GM21723 (cell line): ENCODE measurements at regions not wholly inside any gene's neighbourhood (a gene's known extent, or its start where the extent isn't known, plus 50 kb on each side); places are given as distances from the start of the nearest gene placed in this dataset.

Experiments used
- ATAC-seq: cut with Tn5 transposase; IDR thresholded peaks from one replicate; pipeline ENCODE4 v1.9.1; 2021; ENCODE audit warnings: mild to moderate bottlenecking, moderate library complexity; ENCODE audit not compliant: unreplicated experiment

DNA sequence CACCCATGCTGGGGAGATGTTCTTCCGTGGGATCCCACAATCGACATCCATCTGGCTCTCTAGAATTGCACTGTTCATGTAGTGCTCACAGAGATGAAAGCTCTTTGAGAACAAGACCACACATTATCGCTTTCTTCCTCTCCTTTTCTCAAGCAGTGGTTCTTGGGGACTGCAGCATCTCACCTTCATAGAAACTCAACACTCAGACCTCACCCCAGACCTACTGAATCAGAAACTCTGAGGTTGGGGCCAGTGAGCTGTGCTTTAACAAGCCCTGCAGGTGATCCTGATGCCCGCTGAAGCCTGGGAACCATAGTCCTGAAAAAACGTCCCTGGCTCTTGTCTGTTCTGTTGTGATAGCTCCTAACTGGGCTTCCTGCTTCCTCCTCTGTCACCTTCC is 251.3 kb upstream of the FGGY start:
- ATAC-seq: no peak

DNA sequence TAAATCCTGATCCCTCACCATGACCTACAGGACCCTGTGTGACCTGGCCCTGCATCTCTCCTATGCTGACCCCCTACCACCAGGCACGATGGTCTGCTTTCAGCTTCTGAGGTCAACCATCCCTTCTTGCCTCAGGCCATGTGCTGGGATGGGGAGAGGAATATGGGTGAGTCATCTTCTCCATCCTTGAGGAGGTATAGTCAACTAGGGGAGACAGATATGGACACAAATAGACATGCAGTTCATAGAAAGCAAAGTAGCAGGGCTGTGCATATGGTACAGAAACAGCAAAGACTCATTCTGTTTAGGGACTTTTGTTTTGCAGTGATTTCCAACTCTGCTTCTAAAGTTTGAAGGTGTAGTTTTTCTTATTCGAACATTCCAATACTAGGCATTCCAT is 250.8 kb upstream of the FGGY start:
- peak; percentile 15 for ATAC-seq

DNA sequence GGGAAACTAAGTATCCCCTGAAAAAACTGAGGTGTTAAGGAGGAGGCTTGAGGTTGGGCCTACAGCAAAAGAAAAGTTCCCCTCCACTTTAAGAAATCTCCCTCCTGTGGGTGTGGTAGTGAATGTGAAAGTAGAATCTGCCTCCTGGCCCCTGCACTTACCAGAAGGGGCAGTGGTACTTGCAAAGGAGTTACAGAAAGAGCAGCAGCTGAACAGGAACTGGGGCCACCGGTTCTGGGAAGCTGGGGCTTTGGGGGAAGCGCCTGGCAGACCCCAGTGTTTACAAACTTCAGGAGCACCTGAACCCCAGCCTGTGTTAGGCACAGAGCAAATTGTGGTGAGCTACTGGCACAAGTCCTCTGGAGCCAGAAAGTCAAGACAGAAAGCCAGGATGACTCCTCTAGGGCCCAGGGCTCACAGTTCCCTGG is 250.2 kb upstream of the FGGY start:
- peak; percentile 98 for ATAC-seq

DNA sequence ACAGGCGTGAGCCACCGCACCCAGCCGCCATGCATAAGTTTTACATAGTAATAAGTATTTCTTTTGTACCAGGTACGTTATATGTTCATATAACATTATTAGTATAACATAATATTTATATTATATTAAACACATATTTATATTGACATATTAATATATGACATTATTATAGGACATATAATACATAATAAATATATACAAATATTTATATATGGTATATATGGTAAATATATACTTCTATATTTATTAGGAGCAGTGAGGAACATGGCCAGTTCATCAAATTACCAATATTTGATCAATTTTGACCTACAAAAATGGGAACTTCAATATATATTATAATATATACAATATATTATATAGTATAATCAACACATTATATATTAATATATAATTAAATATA is 245.9 kb upstream of the FGGY start:
- ATAC-seq: no peak

DNA sequence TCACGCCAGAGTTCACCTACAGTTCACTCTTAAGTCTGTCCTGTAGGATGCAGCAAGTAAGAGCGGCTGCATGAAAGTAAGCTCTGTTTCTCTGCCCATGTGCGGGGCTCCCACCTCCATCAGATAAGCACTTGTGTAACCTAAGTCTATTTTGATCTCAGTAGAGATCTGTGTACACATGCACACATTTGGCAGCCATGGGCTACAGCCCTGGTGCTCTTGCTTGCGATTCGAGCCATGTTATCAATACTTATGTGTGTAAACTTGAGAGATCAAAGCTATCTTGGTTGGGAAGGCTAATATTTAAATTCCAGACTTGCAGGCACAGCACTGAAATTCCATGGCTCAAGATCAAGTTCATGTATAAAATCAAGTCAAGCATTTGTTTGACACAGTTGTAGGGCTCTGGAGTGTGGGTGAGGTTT is 244.7 kb upstream of the FGGY start:
- no peak for ATAC-seq

DNA sequence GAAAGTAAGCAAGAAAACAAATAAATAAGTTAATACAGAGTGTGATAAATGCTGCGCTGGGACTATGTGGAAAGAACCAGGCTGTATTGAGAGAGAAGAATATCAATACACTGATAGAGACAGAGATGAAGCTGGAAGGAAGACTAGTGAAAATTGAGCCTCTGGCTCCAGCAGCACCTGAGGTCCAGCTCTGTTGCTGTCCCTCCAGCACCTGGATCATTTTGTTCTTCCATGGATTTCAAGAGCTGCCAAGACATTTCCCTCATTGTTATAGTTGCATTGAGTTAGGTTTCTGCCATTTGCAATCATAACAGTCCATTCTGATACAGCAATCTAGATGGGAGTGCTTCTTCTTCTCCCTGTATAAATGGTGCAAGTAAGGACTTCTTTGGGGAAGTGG is 242.7 kb upstream of the FGGY start:
- ATAC-seq: no peak

DNA sequence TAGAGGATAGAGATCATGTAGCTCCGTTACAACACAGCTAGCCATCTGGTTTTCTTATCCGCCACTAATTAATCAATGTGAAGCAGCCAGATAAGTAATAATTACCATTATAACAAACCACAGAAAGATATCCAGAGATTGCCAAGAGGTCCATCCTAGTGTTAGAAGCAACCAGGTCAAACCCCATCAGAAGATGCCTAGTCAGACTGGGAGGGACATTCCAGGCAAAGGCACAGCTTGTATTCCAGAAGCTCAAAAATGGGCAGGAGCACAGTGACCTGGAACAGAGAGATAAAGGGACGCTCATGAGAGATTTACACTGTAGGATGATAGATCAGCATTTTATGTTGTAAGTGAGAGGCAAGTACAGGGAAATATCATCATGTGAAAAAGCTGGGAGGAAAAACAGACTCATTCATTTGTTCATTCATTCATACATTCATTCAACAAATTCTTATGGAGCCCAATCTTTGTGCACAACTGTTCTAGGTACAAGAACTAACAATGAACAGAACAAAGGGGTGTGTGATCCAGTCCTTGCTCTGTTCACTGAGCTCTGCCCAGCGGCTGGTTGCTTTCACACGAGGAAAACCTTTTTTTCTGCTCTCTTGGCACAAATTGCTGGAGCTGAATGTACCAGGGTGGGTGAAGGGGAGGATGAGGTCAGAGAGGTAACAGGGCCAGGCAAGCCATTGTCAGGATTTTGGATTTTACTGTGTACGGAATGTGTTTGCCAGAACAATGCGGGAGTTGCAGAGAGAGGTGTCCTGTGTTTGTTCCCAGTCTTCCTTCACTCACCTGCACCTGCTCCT is 240.8 kb upstream of the FGGY start:
- no peak for ATAC-seq

DNA sequence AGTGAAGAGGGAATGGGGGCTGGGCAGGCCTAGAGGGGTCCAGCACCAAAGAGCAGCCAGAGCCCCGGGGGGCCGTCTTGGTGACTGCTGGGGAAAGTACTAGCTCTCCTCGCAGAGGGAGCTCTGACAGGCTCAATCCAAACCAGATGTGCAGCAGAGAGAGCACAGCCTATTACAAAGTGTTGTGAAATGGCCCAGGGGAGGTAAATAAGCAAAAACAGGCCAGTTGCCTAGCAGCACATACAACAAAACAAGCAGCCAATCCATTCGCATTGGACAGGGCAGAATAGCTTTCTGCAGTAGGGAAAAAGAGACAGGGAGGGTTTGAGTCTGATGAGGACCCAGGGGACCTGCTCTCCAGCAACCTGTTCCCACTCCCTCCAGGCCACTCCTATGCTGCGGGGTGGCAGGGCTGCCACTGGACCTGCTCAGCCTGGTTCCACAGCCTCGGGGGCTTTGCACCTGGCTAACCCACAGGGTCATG is 239.6 kb upstream of the FGGY start:
- ATAC-seq: no peak

DNA sequence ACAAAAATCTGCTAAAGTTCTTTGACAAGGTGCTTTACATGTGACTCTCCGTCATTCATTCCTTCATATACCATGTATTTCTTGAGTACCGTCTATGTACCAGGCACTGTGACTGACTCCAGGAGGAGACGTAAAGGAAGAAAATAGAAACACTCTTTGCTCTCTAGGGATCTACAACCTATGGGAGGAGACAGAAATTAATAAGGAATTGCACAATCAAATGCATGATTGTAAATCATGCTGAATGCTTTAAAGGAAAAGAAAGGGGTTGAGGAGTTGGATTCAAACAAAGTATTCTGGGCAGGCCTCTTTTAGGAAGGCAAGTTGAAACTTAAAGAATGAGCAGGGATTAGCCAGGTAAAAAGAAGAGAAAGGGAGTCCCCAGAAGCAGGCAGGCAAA is 239.1 kb upstream of the FGGY start:
- ATAC-seq: no peak

DNA sequence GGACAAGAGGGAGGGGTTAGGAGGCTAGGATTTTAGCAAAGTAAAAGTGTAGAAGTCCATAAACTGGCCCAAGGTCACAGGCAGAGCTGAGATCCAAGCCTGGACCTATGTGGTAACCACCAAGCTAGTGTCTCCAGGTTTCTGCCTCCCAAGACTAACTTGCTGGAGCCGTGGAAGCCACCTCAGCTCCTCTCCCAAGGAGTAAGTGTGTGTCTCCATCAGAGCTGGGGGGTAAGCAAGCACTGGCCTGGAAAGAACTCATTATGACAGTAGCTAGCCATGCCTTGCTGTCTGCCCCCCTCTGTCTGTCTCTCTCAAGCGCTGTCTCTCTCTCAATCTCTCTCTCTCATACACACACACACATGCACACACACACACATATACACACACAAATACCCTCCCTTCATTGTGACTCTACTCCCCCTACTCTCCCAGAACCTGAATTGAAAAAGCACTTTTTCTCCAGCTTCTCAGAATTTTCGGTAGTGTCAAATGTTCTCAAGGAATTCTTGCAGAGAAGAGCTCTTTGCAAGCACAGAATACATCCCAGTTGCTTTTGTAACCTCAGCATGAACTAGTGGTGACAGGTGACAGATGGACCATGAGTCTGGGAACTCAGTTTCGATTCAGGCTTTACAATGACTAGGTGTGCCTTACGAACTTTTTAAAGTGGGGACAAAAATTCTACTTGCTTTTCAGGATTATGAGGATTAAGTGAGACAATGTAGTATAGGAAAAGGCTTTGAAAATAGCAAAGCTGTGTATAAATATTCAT is 238.0 kb upstream of the FGGY start:
- no peak for ATAC-seq

DNA sequence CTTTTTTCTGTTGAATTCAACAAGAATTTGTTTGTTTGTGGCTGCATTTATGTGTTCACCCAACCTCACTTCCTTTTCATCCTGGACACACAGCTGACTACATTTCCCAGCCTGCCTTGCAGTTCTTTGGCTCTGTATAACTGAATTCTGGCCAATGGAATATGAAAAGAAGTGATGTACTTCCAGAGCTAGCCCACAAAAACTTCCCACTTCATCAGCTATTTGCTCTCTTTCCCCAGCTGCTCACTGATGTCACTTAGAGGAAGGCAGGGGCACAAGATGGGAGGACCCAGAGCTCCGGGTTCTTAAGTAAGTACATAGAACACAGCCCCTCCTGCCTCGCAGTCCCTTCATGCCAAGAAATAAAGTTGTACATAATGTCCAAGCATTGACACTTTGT is 235.0 kb upstream of the FGGY start:
- no peak for ATAC-seq

DNA sequence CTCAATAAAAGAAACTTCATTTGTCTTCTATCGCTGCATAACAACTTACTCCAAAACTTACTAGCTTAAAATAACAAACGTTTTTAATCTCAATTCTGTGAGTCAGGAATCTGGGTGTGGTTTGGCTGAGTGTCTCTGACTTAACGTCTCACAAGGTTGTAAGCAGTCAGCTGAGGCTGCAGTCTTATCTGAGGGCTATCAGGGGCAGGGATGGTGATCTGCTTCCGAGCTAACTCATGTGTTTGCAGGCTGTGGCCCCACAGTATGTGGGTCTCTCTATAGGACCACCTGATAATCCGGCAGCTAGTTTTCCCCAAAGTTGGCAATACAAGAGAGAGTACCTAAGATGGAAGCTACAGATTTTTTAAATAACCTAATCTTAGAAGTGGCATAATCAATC is 234.2 kb upstream of the FGGY start:
- no peak for ATAC-seq

DNA sequence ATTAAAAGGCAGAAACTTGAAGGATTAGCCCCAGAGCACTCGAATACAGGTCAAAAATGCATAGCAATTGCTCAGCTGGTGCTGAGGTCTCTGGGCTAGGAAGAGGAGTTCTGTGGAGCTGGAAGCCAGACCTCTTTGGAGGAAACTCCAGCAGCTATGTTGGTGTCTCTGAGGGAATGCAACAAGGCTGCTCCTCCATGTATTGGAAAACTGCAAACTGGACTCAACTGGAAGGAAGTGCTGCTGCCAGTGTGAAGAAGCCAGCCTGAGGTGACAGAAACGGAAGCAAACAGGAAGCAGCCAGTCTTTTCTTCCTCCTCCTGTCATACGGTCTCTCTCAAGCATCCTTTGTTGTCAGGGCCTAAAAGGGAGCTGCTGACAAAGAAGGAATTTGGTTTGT is 233.4 kb upstream of the FGGY start:
- no peak for ATAC-seq

DNA sequence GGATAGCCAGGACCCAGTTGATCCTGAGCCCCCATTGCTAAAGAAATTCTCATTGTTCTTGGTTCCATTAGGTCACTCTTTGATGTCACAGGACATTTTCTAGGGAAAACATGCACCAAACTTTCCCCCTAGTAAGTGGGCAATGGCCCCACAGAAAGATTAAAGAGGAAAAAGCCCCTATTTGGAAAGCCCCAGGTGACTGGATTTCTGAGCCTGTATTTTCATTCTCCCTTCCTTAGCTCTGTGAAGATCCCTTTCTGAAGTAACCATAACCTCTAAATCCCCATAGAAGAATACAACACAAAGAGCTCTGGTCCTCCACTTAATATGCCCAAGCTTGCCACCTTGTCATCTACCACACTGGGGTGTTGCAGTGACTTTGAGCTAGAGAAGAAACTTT is 232.3 kb upstream of the FGGY start:
- ATAC-seq: no peak

DNA sequence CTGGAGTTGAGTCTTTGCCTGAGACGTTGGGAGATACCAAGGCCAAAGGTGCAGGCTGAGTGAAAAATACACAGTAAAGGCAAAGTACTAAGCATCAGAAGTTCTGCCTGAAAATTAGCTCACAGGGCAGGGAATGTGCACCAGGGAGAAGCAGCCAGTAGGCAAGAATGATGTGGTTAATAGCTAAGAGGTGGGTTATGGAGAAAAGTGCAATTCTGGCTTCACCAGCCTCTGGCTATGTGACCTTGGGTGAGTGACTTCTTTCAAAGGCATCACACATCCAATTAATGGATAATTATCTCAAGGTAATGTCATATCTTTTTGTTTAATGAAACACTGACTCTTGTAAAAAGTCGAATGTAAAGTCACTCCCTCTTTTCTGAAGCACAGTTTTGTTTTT is 230.7 kb upstream of the FGGY start:
- no peak for ATAC-seq

DNA sequence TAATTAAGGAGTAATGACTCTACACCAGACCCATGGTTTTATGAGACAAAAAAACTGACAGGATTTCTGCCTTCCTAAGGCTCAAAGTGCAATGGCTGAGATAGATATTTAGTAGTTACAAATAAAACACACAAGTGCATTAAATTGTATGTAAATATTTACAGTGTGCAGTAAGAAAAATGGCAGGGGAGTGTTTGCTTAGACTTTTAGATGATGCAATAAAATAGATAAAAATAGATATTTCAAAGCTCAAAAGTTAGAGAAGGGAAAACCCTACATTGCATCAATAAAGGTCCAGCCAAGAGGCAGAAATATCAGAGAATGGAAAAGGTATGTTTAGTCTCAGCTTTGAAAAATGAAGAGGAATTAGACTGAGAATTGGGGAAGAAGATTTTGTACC is 226.3 kb upstream of the FGGY start:
- no peak for ATAC-seq

DNA sequence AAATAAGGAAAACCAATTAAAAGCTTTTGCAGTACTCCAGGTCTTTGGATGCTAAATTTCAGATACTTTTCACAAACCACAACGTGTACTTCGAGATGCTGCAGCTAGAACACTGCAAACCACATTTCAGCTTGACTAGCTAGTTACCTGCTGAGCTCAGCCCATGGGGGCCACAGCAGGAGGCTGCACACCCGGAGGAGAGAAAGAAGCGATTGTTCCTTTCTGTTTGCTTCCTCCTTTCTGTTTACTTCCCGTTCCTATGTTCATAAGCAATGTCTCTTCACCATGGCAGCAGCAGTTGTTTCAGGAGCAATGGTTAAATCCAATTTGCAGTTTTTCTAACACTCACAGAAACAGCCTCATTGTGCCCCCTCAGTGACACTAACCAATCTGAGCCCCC is 225.6 kb upstream of the FGGY start:
- no peak for ATAC-seq

DNA sequence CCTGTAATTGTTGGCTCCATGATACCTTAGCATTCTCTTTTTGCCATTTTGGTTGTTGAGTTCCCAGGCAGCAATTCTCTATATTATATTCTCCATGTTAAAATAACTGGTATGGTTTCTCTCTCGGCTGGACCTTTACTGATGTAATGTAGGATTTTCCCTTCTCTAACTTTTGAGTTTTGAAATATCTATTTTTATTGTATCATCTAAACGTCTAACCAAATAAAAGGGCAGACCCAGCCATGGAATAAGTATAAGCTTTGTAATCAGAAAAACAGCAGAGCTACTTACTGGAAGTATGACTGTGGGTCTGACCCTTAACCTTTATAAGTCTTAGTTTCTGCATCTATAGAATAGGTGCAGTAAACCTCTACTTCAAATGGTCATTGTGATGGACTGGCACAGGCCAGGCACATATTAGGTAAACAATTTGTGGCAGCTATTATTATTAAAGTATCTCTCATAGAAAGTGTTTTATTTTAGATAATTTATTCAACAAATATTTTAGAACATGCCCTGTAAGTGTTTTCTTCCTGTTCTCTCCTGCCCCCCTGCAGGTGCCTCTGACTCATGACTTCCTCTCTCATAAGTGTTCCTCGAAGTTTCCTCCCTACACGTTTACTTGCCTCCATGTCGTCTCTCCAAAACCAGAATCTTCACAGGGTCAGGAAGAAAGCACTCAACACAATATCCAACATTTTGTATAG is 224.9 kb upstream of the FGGY start:
- peak; percentile 50 for ATAC-seq

DNA sequence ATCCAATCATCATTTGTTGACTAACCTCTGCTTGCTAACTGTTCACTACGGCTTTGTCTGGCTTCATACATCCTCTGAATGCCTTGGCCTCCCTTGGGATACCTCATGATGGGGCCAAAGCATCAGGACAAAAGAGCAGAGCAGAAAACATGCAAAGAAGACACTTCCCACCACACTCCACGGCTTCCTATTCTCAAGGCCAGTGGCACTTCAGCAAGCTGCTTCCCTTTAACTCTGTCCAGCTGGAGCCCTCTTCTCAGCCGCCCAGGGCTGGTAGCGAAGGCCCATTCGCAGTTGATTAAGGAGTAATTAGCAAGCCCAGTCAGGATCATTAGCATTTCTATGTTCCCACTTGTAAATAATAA is 224.3 kb upstream of the FGGY start:
- no peak for ATAC-seq

DNA sequence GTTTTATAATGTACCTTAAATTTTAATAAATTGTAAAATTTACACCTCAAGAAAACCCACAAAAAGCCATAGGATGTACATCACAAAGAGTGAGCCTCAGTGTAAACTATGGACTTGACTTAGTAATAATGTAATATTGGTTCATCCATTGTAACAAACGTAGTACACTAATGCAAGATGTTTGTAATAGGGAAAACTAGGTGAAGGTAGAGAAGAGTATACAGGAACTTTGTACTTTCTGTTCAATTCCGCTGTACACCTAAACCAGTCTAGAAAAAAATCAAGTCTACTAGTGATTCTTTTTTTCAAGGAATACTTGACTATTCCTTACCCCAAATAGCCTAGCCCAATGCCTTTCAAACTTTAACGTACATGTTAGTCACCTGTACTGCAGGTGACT is 222.3 kb upstream of the FGGY start:
- ATAC-seq: no peak

DNA sequence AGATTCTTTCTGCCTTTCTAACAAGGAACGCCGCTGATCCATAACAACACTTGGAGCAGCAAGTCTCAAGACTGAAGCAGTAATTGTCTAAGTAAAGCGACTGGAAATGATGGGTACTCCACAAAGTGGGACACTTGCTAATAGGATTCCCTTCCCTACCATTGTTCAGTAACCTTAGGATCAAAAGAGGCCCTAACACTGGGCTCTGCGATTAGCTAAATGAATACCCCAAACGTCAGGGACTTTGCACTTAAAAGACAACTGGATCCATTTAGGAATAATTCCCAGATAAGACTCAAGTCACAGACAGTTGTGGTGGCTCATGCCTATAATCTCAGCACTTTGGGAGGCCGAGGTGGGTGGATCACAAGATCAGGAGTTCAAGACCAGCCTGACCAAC is 221.9 kb upstream of the FGGY start:
- no peak for ATAC-seq

DNA sequence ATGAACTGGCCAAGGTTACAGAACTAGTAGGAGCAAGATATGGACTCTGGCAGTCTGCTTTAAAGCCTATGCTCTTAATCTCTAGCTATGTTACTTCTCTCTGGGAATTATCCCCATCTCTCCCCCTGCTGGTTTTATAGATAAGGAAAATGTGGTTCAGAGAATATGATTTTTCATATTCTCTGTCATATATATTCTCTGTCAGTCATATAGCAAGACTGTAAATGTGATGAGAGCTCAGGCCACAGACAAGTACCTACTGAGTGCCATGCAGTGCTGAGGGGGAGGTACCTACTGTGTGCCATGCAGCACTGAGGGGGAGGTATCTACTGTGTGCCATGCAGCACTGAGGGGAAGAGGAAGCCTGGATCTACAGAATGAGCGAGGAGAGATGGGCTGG is 220.3 kb upstream of the FGGY start:
- ATAC-seq: no peak
